ENCODE measurements at regions not wholly inside any gene's neighbourhood (a gene's known extent, or its start where the extent isn't known, plus 50 kb on each side); places are given as distances from the start of the nearest gene placed in this dataset.

DNA sequence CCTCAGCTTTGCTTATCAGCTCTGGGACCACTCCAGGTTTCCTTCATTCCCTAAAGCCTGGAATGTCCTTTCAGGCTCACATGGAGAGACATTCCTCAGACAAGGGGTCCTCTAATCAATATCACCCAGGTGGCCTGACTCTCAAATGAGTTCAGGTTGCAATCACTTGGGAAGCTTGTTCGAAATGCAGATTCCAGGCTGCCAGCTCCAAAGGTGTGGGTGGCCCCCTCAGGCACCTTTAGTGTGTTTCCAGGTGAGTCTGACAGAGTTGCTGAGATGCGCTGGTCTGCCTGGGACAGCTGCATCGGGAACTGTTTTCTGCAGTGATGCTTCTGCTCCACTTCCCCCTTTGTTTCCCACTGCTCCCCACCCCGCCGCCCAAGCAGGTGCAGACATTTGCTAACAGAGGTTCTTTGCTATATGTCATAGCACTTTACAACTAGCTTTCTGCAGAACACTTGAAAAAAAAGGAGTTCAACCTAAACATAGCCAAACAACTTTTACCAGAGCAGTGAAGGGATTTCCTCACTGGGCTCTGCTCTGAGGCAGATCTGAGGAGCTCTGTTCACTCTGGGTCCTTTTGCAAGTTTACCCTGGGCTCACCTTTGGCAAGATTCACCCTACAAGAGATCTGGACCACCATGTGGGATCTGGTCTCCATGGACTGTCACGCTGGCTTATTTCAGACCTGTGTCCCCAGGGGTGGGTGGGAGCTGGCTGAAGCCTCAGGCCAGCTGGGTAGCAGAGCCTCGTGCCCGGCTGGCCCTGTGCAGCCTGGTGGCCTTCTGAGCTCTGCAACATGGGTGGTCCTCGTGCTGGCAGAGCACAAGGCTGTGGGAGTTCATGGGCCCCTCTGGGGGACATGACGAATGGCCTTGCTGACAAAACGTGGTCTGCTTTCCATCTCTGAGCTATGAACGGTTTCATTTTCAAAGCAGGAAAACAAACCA is 539.6 kb downstream of the CCDC171 start:
- no peak for FAIRE-seq

GRCh38 chr9:16098306-16098705 is 545.5 kb downstream of the CCDC171 start:
- no peak for FAIRE-seq
- DNase-seq (ENCODE audit: low spot score in 2 of 2) = no peak

More for the DNA sequence above, 539.6 kb downstream of the CCDC171 start:
- no peak for DNase-seq (ENCODE audit: low spot score in 2 of 2)

DNA sequence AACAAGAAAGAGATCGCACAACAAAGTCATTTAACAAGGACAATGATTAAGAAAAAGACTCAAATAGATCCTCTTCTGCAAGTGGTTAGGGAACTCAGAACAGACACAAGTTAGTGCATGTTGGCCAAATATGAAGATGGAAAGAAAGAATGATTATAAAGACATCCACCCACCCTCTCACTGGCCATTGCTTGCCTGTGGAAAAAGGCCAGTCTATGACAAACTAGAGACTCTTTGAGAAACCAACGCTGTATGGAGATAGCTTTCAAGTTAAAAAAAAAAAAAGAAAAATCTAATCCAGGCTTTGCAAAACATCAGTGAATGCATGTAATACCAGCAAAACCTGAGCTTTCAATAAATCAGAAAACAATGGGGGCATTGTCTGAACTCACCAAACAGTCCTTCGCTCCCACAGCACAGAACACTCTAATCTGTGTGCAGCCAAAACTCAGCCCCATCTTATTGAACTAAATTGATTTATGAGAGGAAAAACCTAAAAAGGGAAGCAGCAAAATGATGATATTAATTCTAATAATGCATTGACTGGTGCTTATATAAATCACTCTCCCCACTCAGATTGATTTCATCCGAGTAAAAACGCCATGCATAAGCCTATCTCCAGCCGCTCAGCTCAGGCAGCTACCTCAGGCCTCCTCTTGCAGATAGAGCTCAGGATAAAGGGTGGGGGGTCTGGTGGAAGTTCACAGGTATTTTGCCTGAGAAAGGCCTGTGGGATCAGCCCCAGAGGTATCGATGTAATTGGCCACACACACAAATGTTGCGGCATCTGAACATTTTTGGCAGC is 547.1 kb downstream of the CCDC171 start:
- no peak for DNase-seq (ENCODE audit: low spot score in 2 of 2)
- FAIRE-seq = no peak

GRCh38 chr9:16100537-16101091 is 547.8 kb downstream of the CCDC171 start:
- FAIRE-seq = no peak
- no peak for DNase-seq (ENCODE audit: low spot score in 2 of 2)

GRCh38 chr9:16102154-16102553 is 549.3 kb downstream of the CCDC171 start:
- DNase-seq (ENCODE audit: low spot score in 2 of 2) = no peak
- FAIRE-seq = no peak

DNA sequence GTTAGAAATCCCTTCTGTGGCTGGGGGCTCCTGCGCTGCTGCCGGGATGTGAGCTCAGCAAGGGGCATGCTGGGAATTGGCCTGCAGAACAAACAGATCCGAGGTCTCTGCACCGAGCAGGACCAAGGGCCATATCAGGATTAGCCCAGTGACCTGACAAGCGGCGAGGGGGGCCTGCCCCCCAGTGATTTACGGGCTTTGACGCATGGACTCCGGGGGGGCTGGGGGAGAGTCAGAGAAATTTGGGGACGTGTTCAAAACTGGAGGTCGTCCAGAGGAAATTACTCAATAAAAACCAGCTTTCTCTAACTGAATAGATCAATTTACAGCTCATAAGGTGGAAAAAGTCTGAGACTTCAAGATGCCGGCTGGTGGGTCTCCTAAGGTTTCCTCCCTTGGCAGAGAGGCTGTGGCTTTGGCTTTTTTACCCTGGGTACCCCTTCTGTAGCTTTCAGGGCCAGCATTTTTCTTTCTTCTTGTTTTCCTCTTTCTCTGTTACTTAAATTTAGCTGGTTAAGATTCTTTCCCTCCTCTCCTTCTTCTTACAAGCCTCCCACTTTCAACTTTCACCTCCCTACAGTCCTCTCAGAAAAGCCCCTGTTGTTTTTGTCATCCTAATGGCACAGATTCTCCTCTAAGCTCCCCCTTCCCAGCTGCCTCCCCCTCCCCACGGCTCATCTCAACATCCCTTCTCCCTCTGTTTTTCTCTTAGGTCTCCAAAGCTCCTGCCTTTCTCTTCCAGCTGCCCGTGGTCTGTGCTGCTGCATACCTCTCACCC is 551.0 kb downstream of the CCDC171 start:
- DNase-seq (ENCODE audit: low spot score in 2 of 2) (no peak), FAIRE-seq (no peak)

DNA sequence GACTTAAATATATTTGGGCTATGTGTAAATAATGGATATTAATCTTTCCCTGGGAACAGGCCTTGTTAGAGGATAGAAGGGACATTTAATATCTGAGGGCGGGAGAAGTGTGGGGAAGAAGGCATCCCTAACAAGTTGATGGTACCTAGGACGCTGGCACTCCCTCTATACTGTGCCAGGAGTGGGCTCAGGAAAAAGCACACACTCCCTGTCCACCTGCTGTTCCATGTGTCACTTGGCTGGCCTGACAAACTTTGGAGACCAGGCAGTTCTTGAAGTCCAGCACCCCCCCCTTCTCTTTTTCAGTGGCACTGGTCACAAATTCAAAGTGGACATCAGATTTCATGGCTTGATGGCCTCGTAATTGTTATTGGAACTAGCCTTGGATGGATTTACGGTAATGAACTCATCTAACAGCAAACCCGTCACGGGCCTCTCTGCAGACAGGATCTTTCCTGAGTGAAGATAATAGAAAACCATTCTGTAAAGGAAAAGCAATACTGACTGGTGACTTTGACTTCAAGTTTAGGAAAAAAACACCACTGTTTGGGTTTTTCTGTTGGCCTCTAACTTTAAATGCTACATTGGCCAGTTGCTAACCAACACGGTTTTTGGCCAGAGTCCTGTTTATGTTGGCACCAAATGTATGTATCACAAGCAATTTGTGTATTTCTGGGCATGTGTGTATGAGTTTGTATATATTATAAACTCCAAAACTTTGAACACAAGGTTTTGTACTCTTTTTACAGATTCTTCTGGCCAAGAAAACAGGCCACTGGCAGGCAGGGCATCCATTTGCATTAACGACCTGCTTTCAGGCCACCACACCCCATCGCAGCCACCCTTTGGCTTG is 552.6 kb downstream of the CCDC171 start:
- DNase-seq (ENCODE audit: low spot score in 2 of 2) (no peak), FAIRE-seq (no peak)

DNA sequence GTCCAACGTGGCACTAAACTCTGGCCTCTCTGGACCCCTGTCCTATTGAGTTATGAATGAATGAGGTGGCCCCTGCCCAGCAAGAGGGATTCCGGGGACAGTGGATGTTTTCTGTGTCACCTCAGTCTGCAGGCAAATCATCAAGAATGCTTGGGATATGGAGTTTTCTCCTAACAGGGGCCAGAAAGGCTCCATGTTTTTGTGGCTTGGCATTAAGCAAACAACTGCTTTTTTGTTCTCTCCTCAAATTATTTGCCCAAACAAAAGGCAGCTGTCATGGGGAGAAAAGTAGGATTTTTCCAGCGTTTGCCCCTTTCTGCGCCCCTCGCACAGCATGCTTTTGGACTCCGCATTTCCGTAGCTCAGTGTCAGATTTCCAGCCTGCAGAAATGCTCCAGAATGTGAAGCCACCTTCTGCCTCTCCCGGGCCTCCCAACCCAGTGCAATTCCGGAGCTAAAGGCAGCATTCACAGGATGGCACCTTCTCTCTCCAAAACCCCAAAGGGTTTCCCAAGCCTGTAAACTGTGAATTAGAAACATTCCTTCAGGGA is 553.3 kb downstream of the CCDC171 start:
- FAIRE-seq = no peak
- no peak for DNase-seq (ENCODE audit: low spot score in 2 of 2)

GRCh38 chr9:16112116-16112515 is 559.3 kb downstream of the CCDC171 start:
- FAIRE-seq (no peak), DNase-seq (ENCODE audit: low spot score in 2 of 2) (no peak)

GRCh38 chr9:16115994-16116393 is 563.2 kb downstream of the CCDC171 start:
- FAIRE-seq (no peak), DNase-seq (ENCODE audit: low spot score in 2 of 2) (no peak)

- FAIRE-seq (no peak), DNase-seq (ENCODE audit: low spot score in 2 of 2) (no peak)
Observed at GRCh38 chr9:16118043-16118442, 565.2 kb downstream of the CCDC171 start.

DNA sequence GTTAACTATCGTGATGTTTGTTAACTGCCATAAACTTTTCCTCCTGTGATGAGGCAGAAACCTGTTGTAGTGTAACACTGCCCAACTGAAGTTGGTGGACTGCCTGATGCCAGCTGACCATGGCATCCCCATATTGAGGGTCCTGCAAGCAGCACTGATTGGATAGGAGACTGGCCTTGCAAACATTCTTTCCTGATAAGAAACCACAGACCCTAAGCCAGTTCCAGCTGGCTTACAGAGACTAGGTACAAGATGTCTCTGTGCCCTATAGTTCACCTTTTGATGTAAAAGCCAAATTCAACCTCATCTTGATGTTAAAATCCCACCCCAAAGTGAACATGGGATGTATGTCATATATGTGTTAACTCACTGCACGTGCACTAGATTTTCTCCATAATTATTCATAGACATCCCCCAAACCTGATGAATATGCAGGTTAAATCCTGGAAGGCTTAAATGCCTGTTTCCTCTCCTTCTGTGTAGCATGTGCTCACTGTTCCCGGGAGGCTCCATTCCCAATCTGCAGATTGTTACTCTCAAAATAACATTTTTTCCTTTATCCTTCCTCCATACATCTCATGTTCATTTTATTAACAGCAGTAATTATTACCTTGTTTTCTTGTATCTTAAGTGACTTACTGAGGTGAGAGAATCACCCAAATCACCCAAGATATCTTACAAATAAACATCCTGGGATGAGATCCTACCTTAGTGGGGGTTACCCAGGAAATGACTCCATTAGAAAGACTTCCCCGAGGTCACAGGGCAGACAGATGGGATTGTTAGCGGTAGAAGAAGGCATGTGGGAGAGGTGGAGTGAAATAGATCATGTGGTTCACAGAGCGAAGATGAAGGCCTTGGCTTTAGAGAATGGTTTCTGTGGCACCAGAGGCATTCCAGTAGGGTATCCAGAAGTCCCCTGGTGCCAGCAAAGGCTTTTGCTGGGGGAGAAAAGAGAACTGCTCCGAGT is 566.7 kb downstream of the CCDC171 start:
- DNase-seq (ENCODE audit: low spot score in 2 of 2) (no peak), FAIRE-seq (no peak)

- DNase-seq (ENCODE audit: low spot score in 2 of 2) (no peak), FAIRE-seq (no peak)
Observed at GRCh38 chr9:16120231-16120641, 567.4 kb downstream of the CCDC171 start.

DNA sequence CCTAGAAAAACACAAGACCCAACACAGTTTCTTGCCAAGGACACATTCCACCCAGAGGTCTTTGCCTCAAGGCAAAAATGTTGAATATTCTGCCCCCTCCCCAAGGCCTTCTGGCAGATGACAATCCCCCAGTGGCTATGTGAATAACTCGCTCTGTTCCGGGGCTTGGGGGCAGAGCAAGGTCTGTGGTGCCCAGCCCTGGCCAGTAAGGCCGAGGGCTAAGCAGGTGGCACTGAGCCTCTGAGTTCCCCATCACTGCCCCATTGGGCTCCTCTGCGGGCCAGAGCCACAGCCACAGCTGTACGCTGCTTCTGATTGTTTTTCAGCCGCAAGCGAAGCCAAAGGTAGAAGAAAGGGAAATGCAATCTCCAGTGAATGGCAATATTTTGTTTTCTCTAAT is 567.9 kb downstream of the CCDC171 start:
- DNase-seq (ENCODE audit: low spot score in 2 of 2) = no peak
- FAIRE-seq = no peak

GRCh38 chr9:16121168-16121567 is 568.3 kb downstream of the CCDC171 start:
- DNase-seq (ENCODE audit: low spot score in 2 of 2) = no peak
- no peak for FAIRE-seq

GRCh38 chr9:16121601-16122286 is 568.9 kb downstream of the CCDC171 start:
- FAIRE-seq (no peak), DNase-seq (ENCODE audit: low spot score in 2 of 2) (no peak)

- no peak for FAIRE-seq
- DNase-seq (ENCODE audit: low spot score in 2 of 2) = no peak
Observed at GRCh38 chr9:16125629-16126028, 572.8 kb downstream of the CCDC171 start.

Data from frontal cortex (tissue), 3 donors.